ENCODE measurements at regions not wholly inside any gene's neighbourhood (a gene's known extent, or its start where the extent isn't known, plus 50 kb on each side); places are given as distances from the start of the nearest gene placed in this dataset.

GRCh38 chr9:7580568-7580967 lies 219.0 kb downstream of the DMAC1 start:
- H3K79me2 ChIP-seq (ENCODE audit: insufficient read depth, low read length) = no peaks in the 10 kb centered on the region
- no peaks in the 10 kb centered on the region for H3K36me3 ChIP-seq (replicated peaks in 1 of 2; ENCODE audit: control insufficient read depth in 1 of 2, insufficient read depth in 2 of 2, low read length in 2 of 2)
- H3K4me1 ChIP-seq (ENCODE audit: insufficient read depth, low read length) = no peaks in the 10 kb centered on the region
- no peak overlapping the region for H3K4me2 ChIP-seq (ENCODE audit: low read depth, low read length)
- WGBS (ENCODE audit: low lambda C conversion rate) = 5% methylated on average over 5 of the region's 5 CpGs
- H2AFZ ChIP-seq (ENCODE audit: low read length) = no peak overlapping the region
- H3K9me3 ChIP-seq (ENCODE audit: low read length) = no peaks in the 10 kb centered on the region
- intact Hi-C loops (cut with micrococcal nuclease; ENCODE audit: unreplicated experiment) = no loop called here
- DNase-seq (ENCODE audit: low spot score) = no peak
- FAIRE-seq = no peak
- no TSS peak for BruUV-seq (replicated peaks)
- no peak overlapping the region for H3K27ac ChIP-seq (ENCODE audit: extremely low read length, insufficient read depth, low read length)
- CTCF ChIA-PET (ENCODE audit: low intra/inter-chr PET ratio, low total read pairs) = no interaction called here
- in situ Hi-C loops (cut with HindIII; ENCODE audit: extremely low pct_ligation_motif_present, low pct_unique_long_range_greater_than_20kb) = no loop called here
- no peak for ATAC-seq
- no peaks in the 10 kb centered on the region for H4K20me1 ChIP-seq (ENCODE audit: insufficient read depth, low read length)
- H3K9ac ChIP-seq (ENCODE audit: insufficient read depth, low read depth, low read length) = no peak overlapping the region
- POLR2A ChIA-PET = no interaction called here
- no peak overlapping the region for H3K4me3 ChIP-seq (replicated peaks in 1 of 3; ENCODE audit: insufficient read depth in 1 of 3, low read depth in 2 of 3, low read length in 3 of 3)
- H3K27me3 ChIP-seq (ENCODE audit: control insufficient read depth in 1 of 2, insufficient read depth in 2 of 2, low read length in 2 of 2) = no peaks in the 10 kb centered on the region
- TF ChIP-seq USF2 (IDR thresholded peaks at IDR 0.05; ENCODE audit: low read depth, low read length) (no peak), USF2 (CRISPR knock-in tag; IDR thresholded peaks at IDR 0.05; ENCODE audit: borderline replicate concordance) (no peak), ZNF354B (CRISPR knock-in tag; IDR thresholded peaks at IDR 0.05) (no peak), ZNF782 (CRISPR knock-in tag; IDR thresholded peaks at IDR 0.05; ENCODE audit: borderline replicate concordance) (no peak), HNF1B (CRISPR knock-in tag; IDR thresholded peaks at IDR 0.05) (no peak), CC2D1A (CRISPR knock-in tag; IDR thresholded peaks at IDR 0.05) (no peak), KLF15 (CRISPR knock-in tag; IDR thresholded peaks at IDR 0.05; ENCODE audit: borderline replicate concordance) (no peak), ZFP37 (CRISPR knock-in tag; IDR thresholded peaks at IDR 0.05; ENCODE audit: borderline replicate concordance) (no peak), ZNF891 (CRISPR knock-in tag; IDR thresholded peaks at IDR 0.05) (no peak), ZNF800 (CRISPR knock-in tag; IDR thresholded peaks at IDR 0.05) (no peak), ZIK1 (CRISPR knock-in tag; IDR thresholded peaks at IDR 0.05; ENCODE audit: borderline replicate concordance, low read depth) (no peak), TFDP1 (CRISPR knock-in tag; IDR thresholded peaks at IDR 0.05; ENCODE audit: borderline replicate concordance) (no peak), PRDM10 (CRISPR knock-in tag; IDR thresholded peaks at IDR 0.05; ENCODE audit: low read depth) (no peak), ZNF777 (CRISPR knock-in tag; IDR thresholded peaks at IDR 0.05) (no peak), SAFB2 (CRISPR knock-in tag; IDR thresholded peaks at IDR 0.05; ENCODE audit: borderline replicate concordance, low read depth) (no peak)

All from HepG2 (cell line).